GM21619 (cell line): ENCODE measurements at regions not wholly inside any gene's neighbourhood (a gene's known extent, or its start where the extent isn't known, plus 50 kb on each side); places are given as distances from the start of the nearest gene placed in this dataset.
"Not testable (repeated sequence)": the region's sequence is repeated elsewhere in the genome, so short reads cannot be mapped to it uniquely, and the experiment has no call there.

Experiments used
- ATAC-seq: cut with Tn5 transposase; IDR thresholded peaks from one replicate; pipeline ENCODE4 v1.9.1; 2021; ENCODE audit not compliant: unreplicated experiment

- no peak for ATAC-seq
These were observed 106.8 kb upstream of the SPATS2L start for GRCh38 chr2:200199576-200200263.

- ATAC-seq, result not testable (repeated sequence)
These were observed 104.7 kb upstream of the SPATS2L start for GRCh38 chr2:200201839-200202238.

DNA sequence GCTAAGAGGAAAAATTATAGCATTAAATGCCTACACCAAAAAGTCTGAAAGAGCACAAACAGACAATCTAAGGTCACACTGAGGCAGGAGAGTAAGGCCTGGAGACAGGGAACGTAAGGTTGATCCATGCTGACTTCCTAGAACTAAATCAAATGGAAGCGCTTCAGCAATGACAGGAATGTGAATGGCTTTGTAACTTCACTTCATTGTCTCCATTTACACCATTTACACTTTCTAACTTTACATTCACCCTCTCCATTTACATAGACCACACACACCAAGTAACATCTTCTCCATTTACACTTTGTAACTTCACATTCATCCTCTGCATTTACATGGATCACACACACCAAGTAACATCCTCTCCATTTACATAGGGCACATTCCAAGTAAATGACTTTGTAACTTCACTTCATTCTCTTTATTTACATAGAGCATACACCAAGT, 103.1 kb upstream of the SPATS2L start:
- no peak for ATAC-seq

- ATAC-seq, result no peak
These were observed 98.5 kb upstream of the SPATS2L start for GRCh38 chr2:200208041-200208440.

DNA sequence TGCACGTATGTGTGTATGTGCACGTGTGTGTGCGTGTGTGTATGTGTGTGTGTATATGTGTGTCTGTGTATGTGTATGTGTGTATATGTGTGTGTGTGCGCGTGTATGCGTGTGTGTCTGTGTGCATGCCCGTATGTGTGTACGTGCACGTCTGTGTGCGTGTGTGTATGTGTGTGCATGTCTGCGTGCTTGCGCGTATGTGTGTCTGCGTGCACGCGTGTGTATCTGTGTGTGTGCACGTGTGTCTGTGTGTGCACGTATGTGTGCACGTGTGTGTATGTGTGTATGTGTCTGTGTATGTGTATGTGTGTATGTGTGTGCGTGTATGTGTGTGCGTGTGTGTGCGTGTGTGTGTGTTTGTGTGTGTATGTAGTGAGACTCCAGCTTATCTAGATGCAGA, 97.5 kb upstream of the SPATS2L start:
- ATAC-seq, result no peak

DNA sequence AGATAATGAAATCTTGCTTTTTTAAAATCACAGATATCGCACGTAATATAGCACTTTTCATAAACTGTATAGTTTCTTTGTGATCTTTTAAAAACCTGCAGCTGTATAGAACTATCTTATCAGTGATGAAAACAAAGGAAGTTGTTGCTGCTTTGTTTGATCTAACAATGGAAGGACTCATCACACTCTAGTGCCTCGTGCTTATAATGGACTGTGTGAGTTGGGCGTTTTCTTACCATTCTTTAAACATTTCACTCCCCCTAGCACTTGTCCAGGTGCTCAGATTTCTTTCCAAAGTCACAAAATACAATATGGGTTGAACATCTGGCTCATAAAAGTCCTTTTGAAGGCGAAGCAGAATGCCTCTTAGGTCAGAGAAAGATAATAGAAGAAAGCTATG, 94.8 kb upstream of the SPATS2L start:
- no peak for ATAC-seq

GRCh38 chr2:200212862-200213425, 93.5 kb upstream of the SPATS2L start:
- no peak for ATAC-seq

- ATAC-seq, result no peak
These were observed 90.2 kb upstream of the SPATS2L start for GRCh38 chr2:200216310-200216709.

DNA sequence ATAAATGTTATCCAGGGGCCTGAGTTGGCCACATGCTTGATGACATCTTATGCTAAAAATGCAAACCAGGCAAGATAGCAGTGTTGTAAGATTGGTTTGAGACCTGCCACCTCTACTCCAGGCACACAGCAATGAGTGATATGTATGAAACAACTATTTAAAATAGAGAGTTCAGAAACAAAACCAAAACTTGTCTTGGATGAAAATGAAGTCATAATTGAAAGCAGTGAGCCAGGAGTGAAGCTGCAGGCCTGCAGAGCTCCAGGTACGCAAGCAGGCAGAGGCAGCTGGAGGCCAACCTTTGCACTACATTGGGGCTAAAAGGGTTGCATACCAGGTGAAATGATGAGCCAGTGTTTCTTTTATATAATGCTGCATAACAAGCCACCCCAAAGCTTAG, 89.2 kb upstream of the SPATS2L start:
- no peak for ATAC-seq

DNA sequence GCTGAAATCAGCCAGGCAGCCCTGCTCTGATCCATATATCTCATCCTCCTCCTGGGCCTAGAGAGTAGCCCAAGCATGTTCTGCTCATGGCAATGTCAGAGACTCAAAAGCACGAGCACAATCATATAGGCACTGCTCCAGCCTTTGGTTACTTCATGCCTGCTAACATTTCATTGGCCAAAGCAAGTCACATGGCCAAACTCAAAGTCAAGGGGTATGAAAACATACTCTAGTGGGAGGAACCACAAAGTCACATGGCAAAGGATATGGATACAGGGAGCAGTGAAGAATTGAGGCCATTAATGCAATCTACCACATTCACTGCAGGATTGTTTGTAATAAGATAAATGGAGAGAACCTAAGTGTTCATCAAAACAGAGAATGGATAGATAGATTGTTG, 87.8 kb upstream of the SPATS2L start:
- ATAC-seq, result no peak

- ATAC-seq, result no peak
These were observed 87.0 kb upstream of the SPATS2L start for GRCh38 chr2:200219309-200220113.

GRCh38 chr2:200220251-200220650, 86.2 kb upstream of the SPATS2L start:
- no peak for ATAC-seq

- no peak for ATAC-seq
These were observed 85.2 kb upstream of the SPATS2L start for GRCh38 chr2:200221055-200221955.

DNA sequence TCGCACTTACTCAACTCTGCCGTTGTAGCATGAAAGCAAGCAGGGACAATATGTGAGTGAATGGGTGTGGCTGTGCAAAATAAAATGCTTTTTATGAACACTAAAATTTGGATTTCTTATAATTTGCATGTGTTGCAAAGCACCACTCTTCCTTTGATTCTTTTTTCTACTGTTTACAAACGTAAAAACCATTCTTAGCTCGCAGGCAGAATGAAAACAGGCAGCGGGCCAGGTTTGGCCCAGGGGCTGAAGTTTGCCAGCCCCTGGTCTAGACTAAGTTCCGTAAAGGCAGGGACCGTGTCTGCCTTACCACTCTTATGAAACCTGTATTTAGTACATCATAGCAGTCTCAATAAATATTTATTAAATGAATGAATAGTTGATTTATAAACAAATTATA, 83.7 kb upstream of the SPATS2L start:
- no peak for ATAC-seq

DNA sequence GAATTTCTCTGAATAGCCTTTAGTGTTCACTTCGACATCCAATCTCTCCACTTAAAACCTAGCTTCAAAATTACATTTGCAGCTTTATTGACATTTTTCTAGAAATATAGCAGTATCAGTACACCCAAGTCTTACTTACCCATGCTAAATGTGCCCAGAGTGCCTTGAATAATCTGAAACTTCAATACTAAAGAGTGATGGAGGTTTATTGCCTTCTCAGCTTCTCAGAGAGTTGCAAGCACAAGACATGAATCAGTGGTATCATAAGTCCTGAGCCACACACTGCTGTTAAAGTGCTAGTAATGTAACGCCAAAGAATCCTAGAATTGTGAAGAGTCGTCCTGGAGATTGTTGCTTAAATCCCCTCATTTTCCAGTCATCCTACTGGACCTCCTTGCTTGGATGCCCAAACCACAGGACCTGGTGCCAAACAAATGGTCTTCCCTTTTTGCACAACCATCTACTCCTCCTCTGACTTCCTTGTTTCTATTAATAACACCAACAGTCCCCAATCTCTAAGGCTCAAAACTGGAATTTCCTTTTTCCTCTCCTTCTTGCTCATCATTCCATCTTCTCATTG, 83.2 kb upstream of the SPATS2L start:
- no peak for ATAC-seq

GRCh38 chr2:200225951-200226350, 80.5 kb upstream of the SPATS2L start:
- no peak for ATAC-seq

- no peak for ATAC-seq
These were observed 79.8 kb upstream of the SPATS2L start for GRCh38 chr2:200226451-200227426.

DNA sequence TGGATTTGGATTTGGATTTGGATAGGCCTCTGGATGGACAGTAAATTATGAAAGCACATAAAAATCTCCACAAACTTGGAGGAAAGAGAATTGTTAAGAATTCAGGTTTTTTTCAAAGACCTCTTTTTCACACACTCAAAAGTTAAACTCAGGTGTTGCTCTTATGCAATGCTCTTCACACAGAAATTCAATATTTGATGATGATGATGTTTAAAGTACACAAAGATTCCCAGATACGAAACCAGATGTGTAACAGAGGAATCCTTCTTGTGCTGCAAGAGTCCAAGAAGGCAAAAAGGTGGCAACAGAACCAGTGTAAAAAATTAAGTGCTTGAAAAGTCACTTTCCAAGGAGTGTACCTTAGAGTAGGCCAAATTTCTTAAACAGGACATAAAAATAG, 75.8 kb upstream of the SPATS2L start:
- no peak for ATAC-seq

DNA sequence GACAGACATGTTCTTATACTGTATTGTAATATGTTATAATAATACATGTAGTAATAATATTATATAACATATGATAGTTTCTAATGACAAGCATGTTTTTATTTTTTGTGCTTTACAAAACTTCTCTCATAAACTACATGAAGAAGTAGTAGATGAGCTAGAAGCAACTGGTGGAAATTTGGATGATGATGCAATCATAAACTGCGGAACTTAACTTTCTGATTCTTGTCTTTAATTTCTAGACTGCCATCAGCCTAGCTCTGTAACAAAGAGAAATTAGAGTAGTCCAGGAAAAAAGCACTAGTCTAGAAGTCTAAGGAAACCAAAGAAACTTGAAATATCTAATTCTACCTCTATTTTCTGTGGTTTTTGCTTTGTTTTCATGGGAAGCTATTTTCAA, 71.0 kb upstream of the SPATS2L start:
- no peak for ATAC-seq

DNA sequence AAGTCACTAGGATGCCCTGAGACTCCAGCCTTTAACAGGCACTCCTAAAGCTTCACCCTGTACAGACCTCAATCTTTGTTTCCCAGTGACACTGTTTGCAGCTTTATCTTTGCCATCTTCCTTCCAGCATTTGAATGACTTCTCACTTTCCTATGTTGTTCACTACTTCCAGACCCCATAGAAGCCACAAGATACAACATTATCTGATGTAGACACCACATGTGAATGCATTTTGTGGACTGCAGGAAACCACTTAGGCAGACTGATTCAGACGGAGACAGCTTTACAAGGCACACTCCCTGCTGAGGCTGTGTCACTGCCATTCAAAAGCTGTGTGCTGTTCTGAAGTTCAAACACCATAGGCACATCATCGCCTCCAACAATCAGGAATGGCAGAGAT, 67.3 kb upstream of the SPATS2L start:
- no peak for ATAC-seq
